Progenitor cell of endocrine pancreas (in vitro differentiated cells): ENCODE measurements at regions not wholly inside any gene's neighbourhood (a gene's known extent, or its start where the extent isn't known, plus 50 kb on each side); places are given as distances from the start of the nearest gene placed in this dataset.

Experiments used
- DNase-seq: peaks from one replicate; pipeline ENCODE4 v3.0.0; 2021; ENCODE audit warnings: low spot score; ENCODE audit not compliant: unreplicated experiment
- H3K27ac Mint-ChIP-seq: 2 replicates; pipeline ENCODE4 v1.8.0; 2021; ENCODE audit warnings: mild to moderate bottlenecking, moderate library complexity, mixed read lengths
- H3K27me3 Mint-ChIP-seq: 2 replicates; pipeline ENCODE4 v1.8.0; 2021; ENCODE audit warnings: mixed read lengths
- H3K36me3 Mint-ChIP-seq: 2 replicates; pipeline ENCODE4 v1.8.0; 2022; ENCODE audit warnings: mixed read lengths; ENCODE audit not compliant: insufficient read depth
- H3K4me1 Mint-ChIP-seq: 2 replicates; pipeline ENCODE4 v1.8.0; 2021; ENCODE audit warnings: low read depth, mixed read lengths
- H3K4me3 Mint-ChIP-seq: 2 replicates; pipeline ENCODE4 v1.8.0; 2021; ENCODE audit warnings: low read depth, mild to moderate bottlenecking, moderate library complexity, mixed read lengths
- H3K9me3 Mint-ChIP-seq: 2 replicates; pipeline ENCODE4 v1.8.0; 2021; ENCODE audit warnings: low read depth, mixed read lengths
- CTCF ChIP-seq: fragments of 200-600 bp; sonication (generic); IDR thresholded peaks from one replicate; pipeline ENCODE4 v1.5.0; 2021; ENCODE audit warnings: antibody characterized with exemption, mild to moderate bottlenecking; ENCODE audit not compliant: unreplicated experiment

DNA sequence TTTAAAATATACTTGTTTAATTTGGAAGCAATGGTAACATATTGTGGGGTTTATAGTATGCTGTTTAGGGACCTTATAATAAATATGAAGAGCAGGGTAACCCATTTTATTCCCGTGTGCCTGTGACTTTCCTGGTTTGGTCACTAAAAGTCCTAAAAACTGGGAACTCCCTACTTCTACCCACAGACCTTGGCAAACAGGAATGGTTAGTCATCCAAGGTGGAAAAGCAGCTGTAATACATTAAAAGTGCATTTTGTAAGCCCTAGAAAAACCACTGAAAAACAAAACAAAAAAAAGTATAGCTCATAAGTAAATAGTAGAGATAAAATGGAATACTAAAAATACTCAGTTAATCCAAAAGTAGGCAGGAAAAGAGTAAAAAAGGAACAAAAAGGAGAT lies 538.9 kb downstream of the LMO4 start:
- peaks cover 1% of the 10 kb centered on the region for H3K36me3 Mint-ChIP-seq

DNA sequence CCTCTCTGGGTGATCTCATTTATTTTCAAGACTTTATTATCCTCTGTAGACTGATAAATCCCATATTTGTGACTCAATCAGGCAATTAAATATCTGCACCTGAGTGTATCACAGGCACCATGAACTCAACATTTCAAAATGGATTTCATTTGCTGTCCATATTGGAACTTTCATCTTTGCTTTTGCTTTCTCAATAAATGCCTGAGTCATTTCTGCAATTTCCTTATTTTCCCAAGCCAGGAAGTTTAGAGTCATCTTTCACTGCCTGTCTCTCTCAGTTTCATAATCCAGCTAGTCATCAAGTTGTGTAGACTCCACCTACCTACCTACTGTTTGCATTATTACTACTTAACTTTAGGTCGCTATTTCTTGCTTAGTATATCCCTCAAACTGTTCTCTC lies 540.9 kb downstream of the LMO4 start:
- no peak overlapping the region for H3K4me3 Mint-ChIP-seq
- no peaks in the 10 kb centered on the region for H3K27me3 Mint-ChIP-seq
- DNase-seq: no peak
- H3K36me3 Mint-ChIP-seq: peaks cover 1% of the 10 kb centered on the region
- peaks cover 1% of the 10 kb centered on the region for H3K4me1 Mint-ChIP-seq
- peaks cover 9% of the 10 kb centered on the region for H3K9me3 Mint-ChIP-seq
- no peak for TF ChIP-seq CTCF
- no peak overlapping the region for H3K27ac Mint-ChIP-seq

More for the DNA sequence above, 538.9 kb downstream of the LMO4 start:
- no peak overlapping the region for H3K27ac Mint-ChIP-seq
- H3K9me3 Mint-ChIP-seq: peaks cover 9% of the 10 kb centered on the region
- TF ChIP-seq CTCF: no peak
- peaks cover 1% of the 10 kb centered on the region for H3K4me1 Mint-ChIP-seq
- H3K27me3 Mint-ChIP-seq: no peaks in the 10 kb centered on the region
- no peak for DNase-seq
- H3K4me3 Mint-ChIP-seq: no peak overlapping the region

DNA sequence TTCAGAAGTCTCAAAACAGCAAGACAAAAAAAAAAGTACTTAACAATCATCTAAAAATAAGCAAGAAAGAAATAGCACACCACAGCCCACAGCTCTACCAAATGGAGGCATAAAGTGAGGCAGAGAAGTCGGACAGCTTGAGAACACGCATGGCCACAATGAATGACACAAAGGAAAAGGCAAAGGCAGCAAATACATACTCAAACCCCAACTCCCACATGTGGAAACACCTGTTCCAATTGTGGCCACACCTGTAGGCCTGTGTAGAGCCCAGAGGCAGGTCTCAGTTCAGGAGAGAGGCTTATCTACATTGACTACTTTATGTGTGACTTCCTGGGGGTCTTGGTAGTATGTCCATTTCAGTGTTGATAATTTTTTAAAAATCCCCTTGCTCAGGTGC lies 543.5 kb downstream of the LMO4 start:
- no peak for TF ChIP-seq CTCF
- no peaks in the 10 kb centered on the region for H3K36me3 Mint-ChIP-seq
- H3K4me3 Mint-ChIP-seq: no peak overlapping the region
- H3K9me3 Mint-ChIP-seq: no peaks in the 10 kb centered on the region
- no peak overlapping the region for H3K27ac Mint-ChIP-seq
- DNase-seq: no peak
- H3K27me3 Mint-ChIP-seq: no peaks in the 10 kb centered on the region
- H3K4me1 Mint-ChIP-seq: peaks cover 1% of the 10 kb centered on the region

DNA sequence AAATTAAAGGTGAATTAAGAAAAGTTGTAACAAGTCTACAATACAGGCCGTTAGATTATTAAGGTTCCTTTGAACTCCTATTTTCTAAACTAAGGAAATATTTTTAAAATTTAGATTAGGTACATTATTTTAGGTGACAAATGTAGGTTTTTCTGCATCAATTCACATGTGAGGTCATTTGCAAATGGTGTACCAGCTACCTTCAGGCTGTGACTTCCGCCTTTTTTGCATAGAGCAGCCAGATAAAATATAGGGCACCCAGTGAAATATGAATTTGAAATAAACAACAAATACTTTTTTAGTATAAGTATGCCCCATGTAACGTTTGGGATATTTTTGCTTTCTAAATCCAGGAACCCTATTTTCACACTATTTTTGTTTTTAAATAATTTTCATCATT lies 544.0 kb downstream of the LMO4 start:
- Mint-ChIP-seq H3K27me3 (no peaks in the 10 kb centered on the region), H3K27ac (no peak overlapping the region), H3K9me3 (no peaks in the 10 kb centered on the region), H3K4me3 (no peak overlapping the region), H3K36me3 (no peaks in the 10 kb centered on the region), H3K4me1 (peaks cover 1% of the 10 kb centered on the region)
- no peak for DNase-seq
- TF ChIP-seq CTCF: no peak

- H3K9me3 Mint-ChIP-seq: no peaks in the 10 kb centered on the region
- TF ChIP-seq CTCF: no peak
- DNase-seq: no peak
- peaks cover 3% of the 10 kb centered on the region for H3K27me3 Mint-ChIP-seq
- H3K36me3 Mint-ChIP-seq: no peaks in the 10 kb centered on the region
- no peaks in the 10 kb centered on the region for H3K4me1 Mint-ChIP-seq
- H3K4me3 Mint-ChIP-seq: no peak overlapping the region
- H3K27ac Mint-ChIP-seq: no peak overlapping the region
Measured at GRCh38 chr1:87878873-87879272, 550.2 kb downstream of the LMO4 start.
